HepG2 (cell line): ENCODE measurements at regions not wholly inside any gene's neighbourhood (a gene's known extent, or its start where the extent isn't known, plus 50 kb on each side); places are given as distances from the start of the nearest gene placed in this dataset.

Source experiments
- ATAC-seq: fragments of 200-7000 bp; cut with Tn5 transposase; 3 replicates; pipeline ENCODE4 v1.9.1; 2020; ENCODE audit warnings: mild to moderate bottlenecking, moderate library complexity
- BruUV-seq: library from RNA; stranded (reverse); fragments of 400-500 nt; replicated peaks from 2 replicates; lab custom pipeline; 2021; lab: Mats Ljungman, UMichigan
- CTCF ChIA-PET: fragments of 300-600 bp; formaldehyde crosslinking; extraction: SDS; loops from one replicate; lab custom pipeline; 2021; ENCODE audit warnings: low total read pairs, inconsistent platforms, low intra/inter-chr PET ratio; lab: Yijun Ruan, JAX
- POLR2A ChIA-PET: fragments of 350-600 bp; sonication (Branson Sonifier 250); formaldehyde crosslinking; loops from one replicate; lab custom pipeline; 2020; ENCODE audit warnings: antibody characterized with exemption, inconsistent platforms; lab: Yijun Ruan, JAX
- DNase-seq: peaks from one replicate; pipeline ENCODE4 v3.0.0-alpha.2; 2015; ENCODE audit warnings: low spot score
- FAIRE-seq: peaks from 3 replicates; lab custom pipeline; 2011; peaks lifted over from hg19 to GRCh38; lab: Jason Lieb, UNC
- H2AFZ ChIP-seq: one replicate; pipeline ENCODE4 v1.6.1; 2011; ENCODE audit warnings: low read length, inconsistent platforms
- H3K27ac ChIP-seq: fragments of 300-600 bp; 3 replicates; pipeline ENCODE4 v1.8.0; 2011; ENCODE audit warnings: mixed run types, mild to moderate bottlenecking, mixed read lengths, low read length, inconsistent platforms; ENCODE audit not compliant: insufficient read depth; ENCODE audit errors: extremely low read length
- H3K27me3 ChIP-seq, 2 experiments: fragments of 200-600 bp in 1 of 2; 2 replicates in 1 of 2; 3 replicates in 1 of 2; pipeline versions ENCODE4 v1.6.0 to v1.8.0; 2011; ENCODE audit warnings: low read length in 2 of 2, mild to moderate bottlenecking in 2 of 2, moderate library complexity in 2 of 2, inconsistent platforms in 1 of 2; ENCODE audit not compliant: insufficient read depth in 2 of 2, control insufficient read depth in 1 of 2
- H3K36me3 ChIP-seq, 2 experiments: fragments of 200-600 bp in 1 of 2; replicated peaks in 1 of 2; 2 replicates in 1 of 2; 3 replicates in 1 of 2; pipeline versions ENCODE4 v1.5.1 to v1.8.0; 2011; ENCODE audit warnings: low read length in 2 of 2, inconsistent platforms in 1 of 2; ENCODE audit not compliant: insufficient read depth in 2 of 2, control insufficient read depth in 1 of 2
- H3K4me1 ChIP-seq: 2 replicates; pipeline ENCODE4 v1.5.1; 2012; ENCODE audit warnings: low read length, inconsistent platforms; ENCODE audit not compliant: insufficient read depth
- H3K4me2 ChIP-seq: 2 replicates; pipeline ENCODE4 v1.6.0; 2011; ENCODE audit warnings: low read depth, low read length, inconsistent platforms
- H3K4me3 ChIP-seq, 3 experiments: fragments of 200-600 bp in 1 of 3; sonication (generic), shearing (Covaris generic) in 1 of 3; replicated peaks in 1 of 3; 2 replicates each; pipeline ENCODE4 v1.5.1; 2011 to 2016; ENCODE audit warnings: low read length in 3 of 3, inconsistent platforms in 2 of 3, low read depth in 2 of 3, mild to moderate bottlenecking in 2 of 3, control low read depth in 1 of 3, mixed read lengths in 1 of 3; ENCODE audit not compliant: insufficient read depth in 1 of 3
- H3K79me2 ChIP-seq: one replicate; pipeline ENCODE4 v1.6.1; 2011; ENCODE audit warnings: low read length, inconsistent platforms; ENCODE audit not compliant: insufficient read depth
- H3K9ac ChIP-seq: 2 replicates; pipeline ENCODE4 v1.6.0; 2011; ENCODE audit warnings: mild to moderate bottlenecking, low read depth, low read length, inconsistent platforms; ENCODE audit not compliant: insufficient read depth
- H3K9me3 ChIP-seq: 2 replicates; pipeline ENCODE4 v1.5.1; 2012; ENCODE audit warnings: mild to moderate bottlenecking, low read length
- H4K20me1 ChIP-seq: 2 replicates; pipeline ENCODE4 v1.6.0; 2011; ENCODE audit warnings: inconsistent platforms, mild to moderate bottlenecking, low read length, moderate library complexity; ENCODE audit not compliant: insufficient read depth
- BRF2 ChIP-seq: sonication (generic); formaldehyde crosslinking; IDR thresholded peaks from 2 replicates; pipeline ENCODE4 v1.8.1; 2022; ENCODE audit warnings: mild to moderate bottlenecking, missing genetic modification reagents
- CC2D1A ChIP-seq: sonication (generic); formaldehyde crosslinking; IDR thresholded peaks from 2 replicates; pipeline ENCODE4 v1.8.1; 2023; ENCODE audit warnings: mild to moderate bottlenecking, missing genetic modification reagents
- DZIP1 ChIP-seq: sonication (generic); formaldehyde crosslinking; IDR thresholded peaks from 2 replicates; pipeline ENCODE4 v1.5.0; 2020; ENCODE audit warnings: mild to moderate bottlenecking, missing genetic modification reagents
- HIVEP1 ChIP-seq: sonication (generic); formaldehyde crosslinking; IDR thresholded peaks from 2 replicates; pipeline ENCODE4 v1.4.0; 2020; ENCODE audit warnings: mild to moderate bottlenecking, missing genetic modification reagents
- HOXA5 ChIP-seq: sonication (generic); formaldehyde crosslinking; IDR thresholded peaks from 2 replicates; pipeline ENCODE4 v1.4.0; 2020; ENCODE audit warnings: missing genetic modification reagents
- KLF11 ChIP-seq: IDR thresholded peaks from 2 replicates; pipeline ENCODE4 v1.6.1; 2016; ENCODE audit warnings: missing compliant biosample characterization
- MNT ChIP-seq: fragments of 450-650 bp; IDR thresholded peaks from 2 replicates; pipeline ENCODE4 v1.6.1; 2016
- MTERF4 ChIP-seq: sonication (generic); formaldehyde crosslinking; IDR thresholded peaks from 2 replicates; pipeline ENCODE4 v1.8.0; 2023; ENCODE audit warnings: mild to moderate bottlenecking, missing genetic modification reagents
- PAF1 ChIP-seq: IDR thresholded peaks from 2 replicates; pipeline ENCODE4 v1.6.1; 2016; ENCODE audit warnings: missing genetic modification reagents, missing compliant biosample characterization
- PRPF4 ChIP-seq: fragments of 200-400 bp; formaldehyde crosslinking; IDR thresholded peaks from 2 replicates; pipeline ENCODE4 v1.6.1; 2016; ENCODE audit warnings: low read length, low read depth; ENCODE audit not compliant: poor library complexity, severe bottlenecking
- SCMH1 ChIP-seq: sonication (generic); formaldehyde crosslinking; IDR thresholded peaks from 2 replicates; pipeline ENCODE4 v1.9.0; 2021; ENCODE audit warnings: missing genetic modification reagents, mild to moderate bottlenecking, borderline replicate concordance
- STAT5B ChIP-seq: sonication (generic); formaldehyde crosslinking; IDR thresholded peaks from 2 replicates; pipeline ENCODE4 v1.4.0; 2020; ENCODE audit warnings: missing genetic modification reagents
- TCF7 ChIP-seq: sonication (generic); IDR thresholded peaks from 2 replicates; pipeline ENCODE4 v1.6.1; 2016; ENCODE audit warnings: antibody characterized with exemption, low read depth
- TSC22D2 ChIP-seq: sonication (generic); formaldehyde crosslinking; IDR thresholded peaks from 2 replicates; pipeline ENCODE4 v1.5.1; 2020; ENCODE audit warnings: missing genetic modification reagents, mild to moderate bottlenecking, borderline replicate concordance
- ZNF281 ChIP-seq: sonication (generic); formaldehyde crosslinking; IDR thresholded peaks from 2 replicates; pipeline ENCODE4 v1.4.0; 2020; ENCODE audit warnings: missing genetic modification reagents, borderline replicate concordance
- ZNF501 ChIP-seq: sonication (generic); formaldehyde crosslinking; IDR thresholded peaks from 2 replicates; pipeline ENCODE4 v1.5.1; 2020; ENCODE audit warnings: mild to moderate bottlenecking, moderate library complexity, missing genetic modification reagents
- ZSCAN22 ChIP-seq: sonication (generic); formaldehyde crosslinking; IDR thresholded peaks from 2 replicates; pipeline ENCODE4 v1.4.0; 2020; ENCODE audit warnings: mild to moderate bottlenecking, missing genetic modification reagents
- WGBS: methylation state at CpG from one replicate; pipeline ENCODE4 v1.1.6; 2017; ENCODE audit warnings: low lambda C conversion rate; 5-methylcytosine and 5-hydroxymethylcytosine counted together
- in situ Hi-C: cut with HindIII; loops from 2 replicates; pipeline ENCODE4 v1.10.0; 2017; ENCODE audit warnings: low pct_unique_long_range_greater_than_20kb; ENCODE audit not compliant: extremely low pct_ligation_motif_present
- intact Hi-C: fragments of 100-400 bp; cut with micrococcal nuclease; formaldehyde crosslinking; loops from one replicate; pipeline ENCODE4 v1.10.0; 2022; ENCODE audit not compliant: unreplicated experiment

GRCh38 chr2:237217995-237218616, 132.4 kb downstream of the COPS8 start:
- no peaks in the 10 kb centered on the region for H3K79me2 ChIP-seq
- no peak overlapping the region for H2AFZ ChIP-seq
- no peak overlapping the region for H3K4me3 ChIP-seq
- no peaks in the 10 kb centered on the region for H3K4me1 ChIP-seq
- no peaks in the 10 kb centered on the region for H3K36me3 ChIP-seq
- H3K27me3 ChIP-seq, result peaks cover 0 to 13% of the 10 kb centered on the region in 2 experiments; a peak in 2 of 5 replicates
- WGBS, result 10% methylated on average over 6 of the region's 7 CpGs
- FAIRE-seq (no peak), ATAC-seq (no peak), DNase-seq (no peak)
- ChIA-PET CTCF (no interaction called here), POLR2A (no interaction called here)
- no peaks in the 10 kb centered on the region for H4K20me1 ChIP-seq
- no peak overlapping the region for H3K27ac ChIP-seq
- H3K9ac ChIP-seq, result no peak overlapping the region
- no peaks in the 10 kb centered on the region for H3K9me3 ChIP-seq
- intact Hi-C loops (no loop called here), in situ Hi-C loops (no loop called here)
- BruUV-seq, result no TSS peak
- H3K4me2 ChIP-seq, result no peak overlapping the region
- TF ChIP-seq BRF2 (CRISPR knock-in tag) (no peak), CC2D1A (CRISPR knock-in tag) (no peak), MNT (no peak), ZNF501 (CRISPR knock-in tag) (no peak), SCMH1 (CRISPR knock-in tag) (no peak), MTERF4 (CRISPR knock-in tag) (no peak), ZNF281 (no peak), KLF11 (CRISPR knock-in tag) (no peak), TSC22D2 (no peak), DZIP1 (CRISPR knock-in tag) (no peak), PRPF4 (no peak), TCF7 (no peak), ZSCAN22 (CRISPR knock-in tag) (no peak), HIVEP1 (CRISPR knock-in tag) (no peak), HOXA5 (CRISPR knock-in tag) (no peak), PAF1 (no peak), STAT5B (CRISPR knock-in tag) (no peak)
